Muscle layer of duodenum (tissue), 2 donors: ENCODE measurements at regions not wholly inside any gene's neighbourhood (a gene's known extent, or its start where the extent isn't known, plus 50 kb on each side); places are given as distances from the start of the nearest gene placed in this dataset.

ENCODE experiments used
- H3K27ac ChIP-seq: one replicate; pipeline ENCODE4 v1.7.0; 2013; ENCODE audit warnings: mild to moderate bottlenecking, low read length
- H3K27me3 ChIP-seq: one replicate; pipeline ENCODE4 v1.7.0; 2013; ENCODE audit warnings: low read depth, mild to moderate bottlenecking, control low read depth, low read length
- H3K36me3 ChIP-seq, 2 donors: one replicate each; pipeline ENCODE4 v1.7.0; 2013; ENCODE audit warnings: low read length in 2 of 2, control low read depth in 1 of 2, mild to moderate bottlenecking in 1 of 2; ENCODE audit not compliant: insufficient read depth in 2 of 2, control insufficient read depth in 1 of 2
- H3K4me1 ChIP-seq, 2 donors: one replicate each; pipeline ENCODE4 v1.7.0; 2013; ENCODE audit warnings: low read length in 2 of 2, mild to moderate bottlenecking in 2 of 2, control low read depth in 1 of 2, moderate library complexity in 1 of 2; ENCODE audit not compliant: insufficient read depth in 2 of 2, control insufficient read depth in 1 of 2
- H3K4me3 ChIP-seq, 2 donors: one replicate each; pipeline ENCODE4 v1.7.0; 2013; ENCODE audit warnings: low read length in 2 of 2, low read depth in 1 of 2, mild to moderate bottlenecking in 1 of 2
- H3K9me3 ChIP-seq, 2 donors: one replicate each; pipeline ENCODE4 v1.7.0; 2013; ENCODE audit warnings: low read length in 2 of 2, control low read depth in 1 of 2, mild to moderate bottlenecking in 1 of 2; ENCODE audit not compliant: control insufficient read depth in 1 of 2
- donor health status: healthy.

DNA sequence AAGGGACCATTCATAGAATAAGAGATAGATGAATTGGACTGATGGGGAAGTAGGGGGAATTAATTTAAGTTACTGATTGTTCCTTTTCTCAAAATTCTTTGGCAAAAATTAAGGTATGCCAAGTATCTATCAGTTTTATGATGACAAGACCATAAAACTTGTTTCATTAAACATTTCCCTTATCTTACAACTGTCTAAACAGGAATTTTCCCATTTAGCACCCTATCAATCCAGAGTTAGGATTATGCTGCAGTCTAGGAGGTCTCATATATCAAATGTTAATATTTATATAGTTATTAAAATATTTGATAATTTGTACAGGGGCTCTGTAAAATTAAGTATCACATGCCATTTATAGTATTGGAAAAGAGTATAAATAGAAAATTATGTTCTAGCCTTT, 51.5 kb upstream of the ARID1B start:
- no peaks in the 10 kb centered on the region for H3K9me3 ChIP-seq
- H3K36me3 ChIP-seq: no peaks in the 10 kb centered on the region

DNA sequence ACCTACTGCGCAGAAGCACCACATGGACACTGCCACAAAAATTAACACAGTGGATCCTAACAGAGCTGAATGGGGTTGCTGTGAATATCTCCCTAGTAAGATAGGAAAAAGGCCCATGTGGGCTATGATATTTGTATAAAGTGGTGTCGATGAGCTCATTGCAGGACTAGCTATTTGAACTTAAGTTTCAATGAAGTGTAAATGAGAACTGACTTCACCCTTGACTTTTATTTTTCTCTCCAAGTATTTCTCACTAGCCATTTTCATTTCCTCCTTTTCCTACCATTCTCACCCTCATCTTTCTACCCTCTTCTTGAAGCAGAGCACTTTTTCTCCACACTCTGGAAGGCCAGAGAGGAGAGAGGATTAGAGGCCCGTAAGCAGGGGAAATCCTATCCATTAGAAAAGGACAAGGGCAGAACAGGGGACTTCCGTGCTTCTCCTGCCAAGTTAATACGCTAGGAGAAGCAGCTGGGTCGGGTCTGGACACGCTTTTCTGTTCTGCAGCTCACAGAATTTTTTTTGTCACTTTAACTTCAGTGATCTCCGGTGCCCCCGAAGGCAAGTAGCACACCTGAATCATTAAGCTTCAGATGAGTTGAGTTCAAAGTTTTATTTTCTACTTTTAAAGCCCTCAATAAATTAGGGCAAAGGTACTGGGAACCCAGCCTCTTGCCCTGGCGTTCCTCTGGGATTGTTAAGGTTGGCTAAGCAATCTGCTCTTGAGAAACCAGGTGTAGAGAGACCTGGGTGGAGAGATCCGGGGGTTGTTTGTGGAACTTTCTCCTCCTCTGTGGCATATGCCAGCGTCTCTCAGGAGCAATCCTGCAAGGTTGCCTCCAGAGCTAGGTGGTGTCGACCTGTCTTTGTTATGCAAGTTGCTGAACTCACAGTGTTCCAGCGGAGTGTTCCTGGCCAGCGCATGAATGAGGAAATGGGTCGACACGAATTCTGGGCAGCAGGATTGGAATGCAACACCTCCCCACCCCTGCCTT, 56.2 kb upstream of the ARID1B start:
- no peaks in the 10 kb centered on the region for H3K9me3 ChIP-seq
- H3K36me3 ChIP-seq: no peaks in the 10 kb centered on the region
- H3K4me3 ChIP-seq: peak overlapping the region; percentile 39 to 61
- H3K27ac ChIP-seq: peak overlapping the region; percentile 86
- H3K27me3 ChIP-seq: no peaks in the 10 kb centered on the region
- H3K4me1 ChIP-seq: peaks cover 11 to 17% of the 10 kb centered on the region in 2 donors

More for the DNA sequence above, 51.5 kb upstream of the ARID1B start:
- Histone ChIP-seq H3K4me3 (no peak overlapping the region), H3K27me3 (no peaks in the 10 kb centered on the region), H3K27ac (no peak overlapping the region), H3K4me1 (peaks cover 4 to 9% of the 10 kb centered on the region in 2 donors)

DNA sequence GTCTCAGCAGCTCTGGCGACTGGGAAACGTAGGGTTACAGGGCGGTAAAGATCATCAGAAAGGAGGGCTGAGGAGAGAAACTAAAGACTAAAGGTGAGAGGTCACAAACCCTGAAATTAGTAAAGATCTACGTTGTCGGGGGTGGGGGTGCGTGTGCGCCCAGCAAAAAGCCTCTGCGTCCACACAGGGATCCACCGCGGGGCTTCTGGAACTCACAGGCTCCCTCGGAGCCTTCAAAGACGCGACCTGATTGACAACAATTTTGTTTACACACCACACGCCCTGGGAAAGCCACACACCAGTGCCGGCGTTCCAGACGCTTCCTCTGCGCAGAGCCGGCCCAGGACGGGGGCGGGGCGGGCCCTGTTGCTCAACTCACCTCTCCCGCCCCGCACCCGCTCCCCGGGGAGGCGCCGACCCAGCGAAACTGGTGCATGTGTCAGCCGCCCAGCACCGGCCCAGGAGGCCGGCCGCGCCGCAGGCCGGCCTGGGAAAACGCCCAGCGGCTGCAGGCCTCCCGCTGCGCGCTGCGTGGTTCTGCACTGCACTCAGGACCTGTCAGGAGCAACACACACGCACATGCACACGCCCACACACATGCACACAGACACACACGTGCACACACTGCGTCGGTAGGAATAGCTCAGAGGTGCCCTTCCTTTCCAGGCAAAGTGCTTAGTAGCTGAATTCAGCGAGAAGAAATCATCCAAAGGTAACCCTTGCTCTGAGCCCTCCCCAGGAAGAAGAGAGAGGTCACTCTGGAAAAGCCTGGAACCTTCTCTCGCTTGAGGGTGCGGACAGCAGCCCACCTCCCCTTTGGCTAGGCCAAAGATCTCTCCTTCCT, 57.2 kb upstream of the ARID1B start:
- H3K36me3 ChIP-seq: no peaks in the 10 kb centered on the region
- H3K9me3 ChIP-seq: no peaks in the 10 kb centered on the region
- H3K27ac ChIP-seq: peak overlapping the region; percentile 95
- H3K27me3 ChIP-seq: no peaks in the 10 kb centered on the region
- peak overlapping the region; percentile 39 to 61 for H3K4me3 ChIP-seq
- H3K4me1 ChIP-seq: peaks cover 11 to 17% of the 10 kb centered on the region in 2 donors

DNA sequence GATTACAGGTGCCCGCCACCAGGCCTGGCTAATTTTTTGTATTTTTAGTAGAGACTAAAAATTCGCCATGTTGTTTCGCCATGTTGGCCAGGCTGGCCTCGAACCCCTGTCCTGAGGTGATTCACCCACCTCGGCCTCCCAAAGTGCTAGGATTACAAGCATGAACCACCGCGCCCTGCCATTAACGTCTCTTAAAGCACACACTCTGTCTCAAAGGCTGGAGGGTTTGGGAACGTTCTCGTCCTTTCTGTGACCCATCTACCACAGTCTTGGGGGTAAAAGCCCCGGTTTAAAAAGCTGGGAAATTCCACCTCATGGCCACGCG, 57.8 kb upstream of the ARID1B start:
- H3K36me3 ChIP-seq: no peaks in the 10 kb centered on the region
- H3K4me3 ChIP-seq: peak overlapping the region; percentile 39 to 61
- no peaks in the 10 kb centered on the region for H3K27me3 ChIP-seq
- H3K27ac ChIP-seq: peak overlapping the region; percentile 95
- H3K9me3 ChIP-seq: no peaks in the 10 kb centered on the region
- peaks cover 11 to 17% of the 10 kb centered on the region in 2 donors for H3K4me1 ChIP-seq

DNA sequence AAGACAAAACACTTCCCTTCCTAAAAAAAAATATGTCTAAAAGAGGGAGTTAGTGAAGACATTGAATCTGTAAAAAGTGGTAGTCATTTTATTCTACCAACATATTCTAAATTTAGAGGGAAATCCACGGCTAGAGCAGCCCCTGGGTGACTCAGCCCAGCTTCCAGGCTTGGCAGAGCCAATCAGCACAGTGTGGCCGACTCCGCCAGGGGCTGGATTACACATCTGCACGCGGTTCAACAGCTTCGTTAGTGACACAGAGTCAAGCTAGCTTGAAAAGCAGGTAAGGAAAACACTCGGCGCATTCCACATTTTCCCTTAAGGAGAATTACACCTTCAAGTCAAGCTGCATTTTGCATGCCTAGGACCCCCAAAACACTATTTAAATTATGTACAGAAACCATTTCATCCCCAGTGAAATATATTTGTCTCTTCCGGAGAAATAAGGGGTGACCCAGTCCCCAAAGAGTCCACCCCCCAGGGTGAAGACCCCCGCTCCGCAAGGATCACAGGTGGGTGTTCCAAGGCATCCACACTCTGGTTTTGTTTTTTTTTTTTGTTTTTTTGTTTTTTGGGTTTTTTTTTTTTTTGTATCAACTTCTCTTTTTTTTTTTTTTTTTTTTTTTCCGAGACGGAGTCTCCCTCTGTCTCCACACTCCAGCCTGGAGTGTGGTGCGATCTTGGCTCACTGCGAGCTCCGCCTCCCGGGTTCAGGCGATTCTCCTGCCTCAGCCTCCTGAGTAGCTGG, 58.4 kb upstream of the ARID1B start:
- Histone ChIP-seq H3K4me3 (no peak overlapping the region), H3K4me1 (peaks cover 11 to 17% of the 10 kb centered on the region in 2 donors), H3K27me3 (no peaks in the 10 kb centered on the region), H3K36me3 (no peaks in the 10 kb centered on the region), H3K27ac (no peak overlapping the region), H3K9me3 (no peaks in the 10 kb centered on the region)

DNA sequence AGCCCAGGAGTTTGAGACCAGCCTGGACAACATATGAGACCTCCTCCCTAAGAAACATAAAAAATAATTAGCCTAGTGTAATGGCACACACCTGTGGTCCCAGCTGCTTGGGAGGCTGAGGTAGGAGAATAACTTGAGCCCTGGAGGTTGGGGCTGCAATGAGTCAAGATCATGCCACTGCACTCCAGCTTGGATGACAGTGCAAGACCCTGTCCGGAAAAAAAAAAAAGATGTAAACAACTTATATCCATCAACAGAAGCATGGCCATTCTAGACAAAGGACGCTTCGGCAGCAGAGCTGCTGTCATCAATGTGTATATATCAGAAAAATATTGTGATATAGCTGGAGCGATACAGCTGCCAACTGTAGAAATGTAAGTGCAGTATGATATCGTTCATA, 59.6 kb upstream of the ARID1B start:
- Histone ChIP-seq H3K36me3 (no peaks in the 10 kb centered on the region), H3K4me3 (no peak overlapping the region), H3K4me1 (peaks cover 11 to 17% of the 10 kb centered on the region in 2 donors), H3K9me3 (no peaks in the 10 kb centered on the region), H3K27me3 (no peaks in the 10 kb centered on the region), H3K27ac (no peak overlapping the region)

DNA sequence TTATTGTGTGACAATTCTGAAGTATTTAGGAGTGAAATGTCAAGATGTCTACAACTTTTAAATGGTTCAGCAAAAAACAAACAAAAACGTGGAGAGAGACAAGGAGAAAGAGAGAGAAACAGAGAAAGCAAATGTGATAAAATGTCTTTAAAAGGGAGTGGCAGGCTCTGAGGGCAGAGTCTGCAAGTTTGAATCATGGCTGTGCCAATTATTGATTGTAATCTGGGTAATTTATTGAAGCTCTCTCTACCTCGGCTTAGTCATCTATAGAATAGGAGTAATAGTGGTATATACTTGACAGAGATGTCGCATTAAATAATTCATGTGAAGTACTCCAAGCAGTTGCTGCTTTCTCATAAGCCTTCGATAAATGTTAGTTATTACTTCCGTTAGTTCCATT, 61.3 kb upstream of the ARID1B start:
- Histone ChIP-seq H3K27ac (no peak overlapping the region), H3K4me3 (no peak overlapping the region), H3K9me3 (no peaks in the 10 kb centered on the region), H3K4me1 (peaks cover 8 to 10% of the 10 kb centered on the region in 2 donors), H3K27me3 (no peaks in the 10 kb centered on the region), H3K36me3 (no peaks in the 10 kb centered on the region)

DNA sequence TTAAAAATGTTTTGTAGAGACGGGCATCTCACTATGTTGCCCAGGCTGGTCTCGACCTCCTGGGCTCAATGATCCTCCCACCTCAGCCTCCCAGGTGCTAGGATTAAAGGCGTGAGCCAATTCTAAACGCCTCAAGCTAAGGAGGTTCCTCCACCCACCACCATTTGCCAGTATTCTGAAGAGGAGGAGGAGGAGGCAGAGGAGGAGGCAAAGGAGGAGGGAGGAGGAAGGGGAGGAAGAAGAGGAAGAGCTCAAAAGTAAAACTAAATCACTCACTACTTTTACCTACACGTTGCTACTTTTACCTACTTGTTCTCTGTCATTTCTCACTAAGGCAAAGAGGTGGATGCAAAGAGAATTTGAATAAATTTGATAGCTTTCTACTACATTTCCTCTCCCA, 63.6 kb upstream of the ARID1B start:
- Histone ChIP-seq H3K9me3 (no peaks in the 10 kb centered on the region), H3K36me3 (no peaks in the 10 kb centered on the region), H3K4me3 (no peak overlapping the region), H3K27ac (no peak overlapping the region), H3K27me3 (no peaks in the 10 kb centered on the region), H3K4me1 (no peaks in the 10 kb centered on the region)

DNA sequence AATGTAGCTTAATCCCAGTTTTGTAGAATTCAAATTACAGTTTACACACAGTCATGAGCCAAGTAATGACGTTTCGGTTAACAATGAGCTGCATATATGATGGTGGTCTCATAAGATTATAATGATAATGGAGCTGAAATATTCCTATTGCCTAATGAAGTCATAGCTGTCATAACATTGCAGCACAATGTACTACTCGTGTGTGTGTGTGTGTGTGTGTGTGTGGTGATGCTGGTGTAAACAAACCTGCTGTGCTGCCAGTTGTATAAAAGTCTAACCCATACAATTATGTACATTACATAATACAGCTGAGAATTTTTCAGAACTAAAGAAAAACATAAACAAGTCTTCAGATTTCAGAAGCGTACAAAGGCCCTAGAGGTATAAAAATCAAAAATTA, 66.7 kb upstream of the ARID1B start:
- no peaks in the 10 kb centered on the region for H3K9me3 ChIP-seq
- no peak overlapping the region for H3K27ac ChIP-seq
- H3K27me3 ChIP-seq: no peaks in the 10 kb centered on the region
- H3K4me1 ChIP-seq: no peaks in the 10 kb centered on the region
- no peaks in the 10 kb centered on the region for H3K36me3 ChIP-seq
- H3K4me3 ChIP-seq: no peak overlapping the region

DNA sequence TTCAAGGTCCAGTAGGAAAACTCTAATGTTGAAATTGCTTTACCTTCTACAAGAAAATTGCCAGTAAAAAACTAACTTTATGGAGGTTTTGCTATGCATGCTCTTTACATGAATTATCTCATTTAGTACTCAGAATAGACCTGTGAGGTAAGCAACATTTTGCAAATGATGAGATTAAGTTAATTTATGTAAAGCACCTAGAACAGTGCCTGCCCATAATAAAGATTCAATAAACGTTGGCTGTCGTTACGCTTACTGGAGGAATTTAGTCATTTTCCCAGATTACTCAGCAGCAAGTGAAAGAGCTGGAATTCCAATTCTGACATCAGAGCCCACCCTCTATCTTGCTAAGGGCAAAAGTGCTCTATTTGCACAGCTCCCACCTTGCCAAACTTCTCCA, 69.4 kb upstream of the ARID1B start:
- Histone ChIP-seq H3K27me3 (no peaks in the 10 kb centered on the region), H3K4me3 (no peak overlapping the region), H3K4me1 (no peaks in the 10 kb centered on the region), H3K27ac (no peak overlapping the region), H3K9me3 (no peaks in the 10 kb centered on the region), H3K36me3 (no peaks in the 10 kb centered on the region)

DNA sequence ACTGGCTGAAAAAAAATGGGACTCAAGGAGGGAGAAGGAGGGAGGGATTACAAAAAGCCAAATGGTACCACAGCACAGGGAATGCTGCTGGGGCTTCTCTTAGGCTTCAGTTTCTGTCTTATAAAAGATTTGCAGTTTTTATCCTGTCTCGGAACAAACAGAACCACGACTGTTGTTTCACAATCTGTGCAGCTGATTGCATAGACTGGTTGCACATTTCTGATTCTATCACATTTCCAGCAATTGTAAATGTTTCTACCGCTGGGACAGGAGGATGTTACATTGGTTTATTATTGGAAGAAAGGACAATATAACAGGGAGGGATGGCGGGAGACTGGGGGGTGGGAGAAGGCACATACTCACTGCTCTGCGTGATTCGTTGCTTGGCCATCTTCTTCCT, 73.5 kb upstream of the ARID1B start:
- Histone ChIP-seq H3K4me3 (no peak overlapping the region), H3K36me3 (no peaks in the 10 kb centered on the region), H3K9me3 (no peaks in the 10 kb centered on the region), H3K27ac (no peak overlapping the region), H3K4me1 (no peaks in the 10 kb centered on the region), H3K27me3 (no peaks in the 10 kb centered on the region)
